Neural cell (in vitro differentiated cells): ENCODE measurements at regions not wholly inside any gene's neighbourhood (a gene's known extent, or its start where the extent isn't known, plus 50 kb on each side); places are given as distances from the start of the nearest gene placed in this dataset.

ENCODE experiments used
- EP300 ChIP-seq: fragments of 450-650 bp; conservative IDR thresholded peaks from 2 replicates; pipeline ENCODE4 v1.6.1; 2014; ENCODE audit warnings: antibody characterized with exemption, mild to moderate bottlenecking, moderate library complexity; ENCODE audit not compliant: poor library complexity, severe bottlenecking
- EZH2 ChIP-seq: fragments of 200-600, 300-800 bp; shearing (Covaris generic), sonication (generic); IDR thresholded peaks from 2 replicates; pipeline ENCODE4 v1.6.1; 2014; ENCODE audit warnings: antibody characterized with exemption, low read length, borderline replicate concordance, mild to moderate bottlenecking; ENCODE audit not compliant: insufficient read depth, poor library complexity, severe bottlenecking
- POLR2AphosphoS5 ChIP-seq: IDR thresholded peaks from 2 replicates; pipeline ENCODE4 v1.6.1; 2012
- RAD21 ChIP-seq: fragments of 450-650 bp; conservative IDR thresholded peaks from 2 replicates; pipeline ENCODE4 v1.6.1; 2014; ENCODE audit warnings: antibody characterized with exemption, mild to moderate bottlenecking, moderate library complexity
- TAF1 ChIP-seq: IDR thresholded peaks from 2 replicates; pipeline ENCODE4 v1.6.1; 2012; ENCODE audit warnings: low read depth
- TF ChIP-seq, protein P1 (sequence below): fragments of 450-650 bp; IDR thresholded peaks from 2 replicates; pipeline ENCODE4 v1.5.1; 2014; ENCODE audit warnings: antibody characterized with exemption, mild to moderate bottlenecking, moderate library complexity; ENCODE audit not compliant: poor library complexity, severe bottlenecking

- TF ChIP-seq, protein P1, sequence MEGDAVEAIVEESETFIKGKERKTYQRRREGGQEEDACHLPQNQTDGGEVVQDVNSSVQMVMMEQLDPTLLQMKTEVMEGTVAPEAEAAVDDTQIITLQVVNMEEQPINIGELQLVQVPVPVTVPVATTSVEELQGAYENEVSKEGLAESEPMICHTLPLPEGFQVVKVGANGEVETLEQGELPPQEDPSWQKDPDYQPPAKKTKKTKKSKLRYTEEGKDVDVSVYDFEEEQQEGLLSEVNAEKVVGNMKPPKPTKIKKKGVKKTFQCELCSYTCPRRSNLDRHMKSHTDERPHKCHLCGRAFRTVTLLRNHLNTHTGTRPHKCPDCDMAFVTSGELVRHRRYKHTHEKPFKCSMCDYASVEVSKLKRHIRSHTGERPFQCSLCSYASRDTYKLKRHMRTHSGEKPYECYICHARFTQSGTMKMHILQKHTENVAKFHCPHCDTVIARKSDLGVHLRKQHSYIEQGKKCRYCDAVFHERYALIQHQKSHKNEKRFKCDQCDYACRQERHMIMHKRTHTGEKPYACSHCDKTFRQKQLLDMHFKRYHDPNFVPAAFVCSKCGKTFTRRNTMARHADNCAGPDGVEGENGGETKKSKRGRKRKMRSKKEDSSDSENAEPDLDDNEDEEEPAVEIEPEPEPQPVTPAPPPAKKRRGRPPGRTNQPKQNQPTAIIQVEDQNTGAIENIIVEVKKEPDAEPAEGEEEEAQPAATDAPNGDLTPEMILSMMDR, result no peak
- TF ChIP-seq EZH2 (no peak), POLR2AphosphoS5 (no peak), RAD21 (no peak), TAF1 (no peak), EP300 (no peak)
These were observed 561.9 kb upstream of the SOX9 start for GRCh38 chr17:71558901-71559300.
